ENCODE measurements at regions not wholly inside any gene's neighbourhood (a gene's known extent, or its start where the extent isn't known, plus 50 kb on each side); places are given as distances from the start of the nearest gene placed in this dataset.

- BruUV-seq (replicated peaks): no TSS peak
- H3K36me3 ChIP-seq (ENCODE audit: insufficient read depth, low read length, poor library complexity, severe bottlenecking): no peaks in the 10 kb centered on the region
- H3K4me3 ChIP-seq (ENCODE audit: low read depth, low read length, poor library complexity, severe bottlenecking): no peak overlapping the region
- POLR2A ChIA-PET (ENCODE audit: low non-redundant PET): no interaction called here
- H3K27me3 ChIP-seq (replicated peaks; ENCODE audit: insufficient read depth, low read depth, low read length, poor library complexity): no peaks in the 10 kb centered on the region
- intact Hi-C loops (cut with micrococcal nuclease; ENCODE audit: unreplicated experiment): no loop called here
- H3K4me1 ChIP-seq (ENCODE audit: insufficient read depth, low read length, poor library complexity, severe bottlenecking): peaks cover 5% of the 10 kb centered on the region
- CTCF ChIA-PET: no interaction called here
- H3K27ac ChIP-seq (ENCODE audit: low read depth, low read length, poor library complexity, severe bottlenecking): no peak overlapping the region
- TF ChIP-seq EZH2 (IDR thresholded peaks at IDR 0.05; ENCODE audit: borderline replicate concordance, low read depth, low read length, poor library complexity, severe bottlenecking) (no peak), CTCF (conservative IDR thresholded peaks at IDR 0.05; ENCODE audit: low read depth, low read length) (no peak)
- no peaks in the 10 kb centered on the region for H3K9me3 ChIP-seq (ENCODE audit: low read depth, low read length, poor library complexity, severe bottlenecking)
- no peak for DNase-seq (ENCODE audit: low spot score)
These were observed 112.1 kb downstream of the EIF4E start for GRCh38 chr4:98816816-98817215.

GRCh38 chr4:98816386-98816785 is 112.5 kb downstream of the EIF4E start:
- TF ChIP-seq CTCF (conservative IDR thresholded peaks at IDR 0.05; ENCODE audit: low read depth, low read length): no peak
- no peak for TF ChIP-seq EZH2 (IDR thresholded peaks at IDR 0.05; ENCODE audit: borderline replicate concordance, low read depth, low read length, poor library complexity, severe bottlenecking)
- H3K27me3 ChIP-seq (replicated peaks; ENCODE audit: insufficient read depth, low read depth, low read length, poor library complexity): no peaks in the 10 kb centered on the region
- intact Hi-C loops (cut with micrococcal nuclease; ENCODE audit: unreplicated experiment): no loop called here
- peaks cover 1% of the 10 kb centered on the region for H3K4me1 ChIP-seq (ENCODE audit: insufficient read depth, low read length, poor library complexity, severe bottlenecking)
- no peak overlapping the region for H3K27ac ChIP-seq (ENCODE audit: low read depth, low read length, poor library complexity, severe bottlenecking)
- ChIA-PET POLR2A (ENCODE audit: low non-redundant PET) (no interaction called here), CTCF (no interaction called here)
- no peak overlapping the region for H3K4me3 ChIP-seq (ENCODE audit: low read depth, low read length, poor library complexity, severe bottlenecking)
- no peaks in the 10 kb centered on the region for H3K36me3 ChIP-seq (ENCODE audit: insufficient read depth, low read length, poor library complexity, severe bottlenecking)
- DNase-seq (ENCODE audit: low spot score): no peak
- BruUV-seq (replicated peaks): no TSS peak
- no peaks in the 10 kb centered on the region for H3K9me3 ChIP-seq (ENCODE audit: low read depth, low read length, poor library complexity, severe bottlenecking)

GRCh38 chr4:98804403-98804802 is 124.5 kb downstream of the EIF4E start:
- intact Hi-C loops (cut with micrococcal nuclease; ENCODE audit: unreplicated experiment): no loop called here
- CTCF ChIA-PET: no interaction called here
- no peak for TF ChIP-seq EZH2 (IDR thresholded peaks at IDR 0.05; ENCODE audit: borderline replicate concordance, low read depth, low read length, poor library complexity, severe bottlenecking)
- no peak for TF ChIP-seq CTCF (conservative IDR thresholded peaks at IDR 0.05; ENCODE audit: low read depth, low read length)
- no peaks in the 10 kb centered on the region for H3K27me3 ChIP-seq (replicated peaks; ENCODE audit: insufficient read depth, low read depth, low read length, poor library complexity)
- POLR2A ChIA-PET (ENCODE audit: low non-redundant PET): no interaction called here
- H3K27ac ChIP-seq (ENCODE audit: low read depth, low read length, poor library complexity, severe bottlenecking): no peak overlapping the region
- DNase-seq (ENCODE audit: low spot score): no peak
- peaks cover 15% of the 10 kb centered on the region for H3K4me1 ChIP-seq (ENCODE audit: insufficient read depth, low read length, poor library complexity, severe bottlenecking)
- H3K4me3 ChIP-seq (ENCODE audit: low read depth, low read length, poor library complexity, severe bottlenecking): no peak overlapping the region
- H3K9me3 ChIP-seq (ENCODE audit: low read depth, low read length, poor library complexity, severe bottlenecking): no peaks in the 10 kb centered on the region
- H3K36me3 ChIP-seq (ENCODE audit: insufficient read depth, low read length, poor library complexity, severe bottlenecking): no peaks in the 10 kb centered on the region
- BruUV-seq (replicated peaks): no TSS peak

Data from A673 (cell line).